Stimulated activated CD8-positive, alpha-beta memory T cell treated with anti-CD3 and anti-CD28 coated beads, Interleukin-4, amount 100 ng/mL, for 4 hours (primary cell): ENCODE measurements at regions not wholly inside any gene's neighbourhood (a gene's known extent, or its start where the extent isn't known, plus 50 kb on each side); places are given as distances from the start of the nearest gene placed in this dataset.

Experiments used
- DNase-seq, 2 donors: peaks; one replicate each; pipeline ENCODE4 v3.0.0-alpha.2; 2020; ENCODE audit warnings: low read depth in 2 of 2, low spot score in 1 of 2

DNA sequence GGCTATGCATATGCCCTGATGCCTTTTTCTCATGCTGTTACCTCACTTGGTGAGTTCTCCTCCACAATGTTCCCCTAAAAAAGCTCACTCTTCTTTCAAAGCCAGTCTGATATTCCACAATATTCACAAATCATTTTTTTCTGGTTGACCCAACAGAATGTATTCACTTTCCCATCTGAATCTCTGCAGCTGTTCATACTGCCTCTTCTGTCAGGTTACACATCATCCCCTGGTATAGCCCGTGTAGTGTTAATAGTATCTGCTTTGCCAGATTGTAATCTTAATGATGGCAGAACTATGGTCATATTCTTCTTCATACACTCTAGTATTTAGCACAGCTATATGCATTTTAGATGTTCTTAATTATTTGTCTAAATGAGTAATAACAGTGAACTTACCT is 544.3 kb downstream of the EFNB2 start:
- no peak for DNase-seq

DNA sequence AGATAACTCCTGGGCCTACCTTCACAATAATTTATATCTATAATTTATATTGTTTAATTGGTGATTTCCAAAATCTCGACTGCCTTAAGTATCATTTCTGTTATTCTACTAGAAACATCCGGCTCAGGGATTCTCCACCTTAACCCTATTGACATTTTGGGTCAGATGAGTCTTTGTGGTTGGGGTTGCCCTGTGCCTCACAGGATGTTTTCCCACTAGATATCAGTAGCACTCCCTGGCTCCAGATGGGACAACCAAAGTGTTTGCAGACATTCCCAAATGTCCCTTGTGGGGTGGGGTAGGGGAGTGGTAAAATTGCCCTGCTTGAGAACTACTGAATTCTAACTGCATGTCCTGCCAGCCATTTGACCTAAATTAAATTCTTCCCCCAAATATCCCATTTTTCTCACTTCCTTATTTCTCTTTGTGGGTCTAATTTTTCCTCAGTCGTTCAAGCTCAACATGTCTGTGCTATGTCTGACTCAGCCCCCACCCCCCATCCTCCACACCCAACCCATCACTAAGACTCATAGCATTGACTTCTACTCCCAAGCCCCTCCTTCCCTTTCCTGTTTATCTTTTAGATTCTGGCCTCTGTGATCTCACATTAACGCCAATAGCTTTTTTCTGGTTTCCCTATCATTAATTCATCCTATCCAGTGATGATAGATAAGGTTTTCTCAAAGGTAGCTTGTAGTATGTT is 545.1 kb downstream of the EFNB2 start:
- DNase-seq: no peak

DNA sequence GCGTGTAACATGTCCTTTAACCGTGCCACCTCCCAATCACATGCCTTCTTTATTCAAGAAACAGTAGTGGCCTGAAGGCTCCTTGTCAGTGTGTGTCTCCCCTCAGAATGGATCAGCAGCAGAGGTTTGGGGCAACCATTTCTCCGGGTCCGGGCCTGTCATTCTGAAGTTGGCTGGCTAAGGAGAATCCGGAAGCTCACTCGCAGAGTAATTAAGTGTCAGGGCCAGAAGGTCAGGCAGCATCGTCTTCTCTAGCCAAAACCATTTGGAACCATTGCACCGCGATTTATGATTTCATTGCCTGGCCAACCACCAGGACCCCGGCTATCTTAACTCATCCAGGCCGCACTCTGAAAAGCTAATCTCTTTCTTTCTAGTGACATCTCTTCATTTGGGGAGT is 550.8 kb downstream of the EFNB2 start:
- no peak for DNase-seq

DNA sequence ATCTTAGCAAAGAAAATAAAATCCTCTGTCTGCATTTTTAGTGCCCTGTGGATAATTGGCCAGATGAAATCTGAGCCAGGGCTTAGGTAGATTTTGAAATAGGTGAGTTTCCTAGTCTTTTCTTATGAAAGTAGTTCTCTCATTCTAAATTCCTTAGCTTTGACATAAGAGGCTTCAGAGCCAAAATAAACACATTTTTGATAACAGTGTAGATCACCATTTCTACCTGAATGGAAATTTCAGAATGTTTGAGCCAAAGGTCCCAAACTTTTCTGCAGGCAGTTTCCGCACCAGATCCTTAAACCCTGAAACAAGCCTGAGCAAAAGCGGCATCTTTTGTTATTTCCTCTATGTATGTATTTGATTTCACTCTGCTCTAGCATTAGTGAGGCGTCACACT is 551.2 kb downstream of the EFNB2 start:
- DNase-seq: no peak

DNA sequence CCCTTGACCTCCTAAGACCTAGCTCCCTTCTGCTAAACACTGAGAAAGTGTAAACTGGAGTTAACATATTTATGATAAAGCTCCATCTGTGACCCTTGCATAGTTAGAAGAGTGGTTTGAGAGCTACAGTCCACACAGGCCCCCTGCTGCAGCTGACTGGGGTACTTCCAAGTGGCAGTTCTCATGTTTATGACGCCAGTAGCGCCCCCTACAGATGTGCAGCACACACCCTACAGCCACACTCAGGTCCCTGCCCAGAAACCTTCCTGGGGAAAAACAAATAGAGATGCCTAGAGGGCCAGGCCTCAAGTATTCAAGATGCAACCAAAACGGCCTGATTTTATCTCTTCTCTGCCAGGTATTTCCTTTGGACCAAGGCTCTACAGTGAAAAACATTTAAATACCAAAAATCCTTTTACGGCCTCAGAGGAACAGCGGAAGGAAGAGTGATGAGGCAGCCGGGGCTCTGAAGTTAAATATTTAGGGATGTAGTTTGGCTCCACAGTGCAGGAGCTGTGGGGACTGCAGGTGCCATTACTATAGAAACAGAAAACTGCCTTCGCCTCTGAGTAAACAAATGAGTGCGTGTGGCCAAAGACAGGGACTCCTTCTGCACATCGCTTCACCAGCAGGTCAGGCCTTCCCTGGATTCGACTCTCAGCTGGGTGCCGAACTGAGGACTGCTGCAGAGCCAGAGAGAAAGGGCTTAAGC is 553.1 kb downstream of the EFNB2 start:
- DNase-seq: no peak

DNA sequence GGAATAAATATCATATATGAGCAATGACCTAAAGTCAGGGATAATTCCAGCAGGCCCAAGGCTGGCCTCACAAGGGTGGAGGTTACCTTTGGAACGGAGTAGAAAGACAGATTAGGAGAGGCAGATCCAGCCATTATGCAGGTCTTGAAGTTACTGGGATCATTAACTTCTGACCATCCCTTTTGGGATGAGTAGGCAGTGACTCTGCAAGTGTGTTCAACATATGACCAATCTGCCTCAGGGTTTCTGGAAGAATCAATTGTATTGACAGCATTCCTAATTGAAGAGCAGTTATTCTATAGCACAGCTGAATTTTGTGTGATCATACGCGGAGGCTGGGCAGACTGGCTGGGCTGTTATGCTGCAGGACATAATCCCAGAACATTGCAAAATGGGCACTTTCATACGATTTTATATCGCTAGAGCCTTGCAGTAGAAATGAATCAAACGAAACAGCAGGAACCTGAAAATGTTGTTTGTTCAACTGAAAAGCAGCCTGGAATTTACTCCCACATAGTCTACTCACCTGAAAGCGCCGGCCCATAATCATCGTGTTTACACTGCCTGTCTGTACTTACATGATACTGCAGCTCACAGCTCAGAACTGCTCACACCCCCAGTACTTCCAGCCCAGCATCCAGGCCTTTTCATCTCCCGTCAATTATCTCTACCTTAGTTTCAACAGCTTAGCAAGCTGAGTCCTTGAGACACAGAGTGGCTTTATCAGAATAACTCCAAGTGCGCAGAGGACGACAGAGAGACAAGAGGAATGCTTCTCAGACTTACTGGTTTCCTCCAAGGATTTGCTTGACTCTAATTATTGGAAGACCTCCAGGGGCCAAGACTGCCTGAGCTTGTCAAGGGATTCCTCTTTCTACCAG is 556.1 kb downstream of the EFNB2 start:
- no peak for DNase-seq

DNA sequence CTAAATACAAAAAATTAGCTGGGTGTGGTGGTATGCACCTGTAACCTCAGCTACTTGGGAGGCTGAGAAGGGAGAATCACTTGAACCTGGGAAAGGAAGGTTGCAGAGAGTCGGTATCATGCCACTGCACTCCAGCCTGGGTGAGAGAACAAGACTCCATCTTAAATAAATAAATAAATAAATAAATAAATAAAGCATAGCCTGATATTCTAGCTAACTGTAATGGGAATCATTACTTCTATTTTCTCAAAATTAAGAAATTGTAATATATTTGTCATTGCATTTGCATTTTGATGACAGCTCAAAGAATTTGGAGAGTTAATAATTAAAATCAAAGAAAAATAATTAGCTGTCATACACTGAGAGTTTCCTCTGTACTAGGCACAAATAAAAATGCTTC is 561.1 kb downstream of the EFNB2 start:
- DNase-seq: no peak

DNA sequence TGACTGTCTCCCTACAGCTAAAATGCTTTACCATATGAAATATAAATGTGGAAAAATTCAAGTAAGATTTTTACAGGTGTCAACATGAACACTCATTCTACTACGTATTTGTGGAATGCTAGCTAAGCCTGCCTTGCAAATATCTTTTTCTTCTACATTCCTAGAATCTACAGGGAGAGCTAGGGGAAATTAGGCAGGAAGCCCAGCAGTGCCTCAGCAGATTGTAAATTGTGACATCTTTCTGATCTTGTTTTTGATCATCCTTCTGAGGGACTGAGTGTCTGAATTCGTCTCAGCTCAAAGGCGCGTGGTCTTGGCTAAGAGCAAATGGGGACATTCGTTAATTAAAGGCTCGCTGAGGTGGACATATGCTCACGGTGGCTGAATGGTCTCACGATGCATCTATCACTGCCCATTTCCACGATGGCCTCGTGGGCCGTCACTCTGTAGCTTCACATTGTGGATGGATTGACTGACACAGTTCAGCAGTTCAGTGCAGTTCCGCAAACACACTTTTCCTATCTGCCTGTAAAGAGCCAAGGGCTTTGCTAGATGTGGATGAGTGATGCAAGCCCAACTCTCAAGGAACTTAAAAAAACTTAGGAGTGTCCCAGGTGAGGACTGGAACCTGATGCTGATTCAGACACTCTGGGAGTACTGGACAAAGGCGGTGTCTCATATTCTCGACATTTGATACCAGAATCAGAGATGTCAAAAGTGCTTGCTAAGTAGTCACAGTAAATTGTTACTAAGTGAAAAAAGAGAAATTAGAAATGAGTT is 562.5 kb downstream of the EFNB2 start:
- no peak for DNase-seq

DNA sequence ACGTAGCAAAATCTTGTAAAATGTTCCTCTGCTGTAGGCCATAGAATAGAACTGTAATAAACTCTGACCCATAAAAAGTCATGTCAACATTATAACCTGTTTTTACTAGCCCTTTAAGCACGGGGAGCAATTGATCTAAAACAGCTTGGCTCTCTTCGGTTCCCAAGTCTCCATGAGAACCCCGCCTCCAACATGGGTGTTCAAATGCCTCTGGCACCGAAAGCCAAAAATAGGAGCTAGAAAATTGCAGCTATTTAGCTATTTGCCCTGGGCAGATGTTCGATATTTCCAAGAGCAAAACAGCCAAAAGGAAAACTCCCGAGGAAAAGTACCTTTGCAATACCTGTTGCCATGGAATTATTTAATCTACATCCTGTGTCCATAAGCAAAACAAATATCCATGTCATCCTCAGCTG is 563.1 kb downstream of the EFNB2 start:
- no peak for DNase-seq

DNA sequence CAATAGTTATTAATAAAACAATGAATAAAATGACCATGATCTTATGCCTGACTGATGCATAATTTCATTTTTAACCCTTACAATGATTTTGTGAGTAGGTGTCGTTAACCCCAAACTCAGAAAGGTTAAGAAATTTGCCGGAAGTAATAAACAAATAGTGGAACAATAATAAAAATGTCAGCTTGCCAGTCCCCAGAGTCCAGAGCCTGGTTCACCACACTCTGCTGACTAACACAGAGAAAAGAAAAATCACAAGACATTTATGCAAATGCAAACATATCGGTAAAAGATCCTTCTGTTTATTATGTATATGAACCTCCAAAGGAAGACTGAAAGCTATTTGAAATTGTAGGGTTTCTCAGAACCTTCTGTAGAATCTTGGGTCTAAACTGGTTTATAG is 563.7 kb downstream of the EFNB2 start:
- no peak for DNase-seq

DNA sequence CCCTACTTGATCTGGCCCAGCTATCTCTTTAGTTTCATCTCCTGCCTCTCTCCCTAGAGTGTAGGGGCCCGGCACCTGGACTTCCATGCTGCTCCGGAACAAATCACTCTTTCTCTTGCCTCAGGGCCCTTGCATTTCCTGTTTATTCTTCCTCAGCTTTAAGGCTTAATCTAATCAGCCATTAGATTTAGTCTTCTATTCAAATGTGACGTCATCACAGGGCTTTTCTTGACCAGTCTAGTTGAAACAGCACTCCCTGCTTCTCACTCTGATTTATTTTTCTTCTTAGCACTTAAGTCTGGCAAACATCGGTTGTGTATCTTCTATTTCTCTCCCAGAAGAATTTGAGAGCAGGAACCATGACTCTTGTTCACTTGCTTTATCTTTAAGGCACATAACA is 564.1 kb downstream of the EFNB2 start:
- no peak for DNase-seq

DNA sequence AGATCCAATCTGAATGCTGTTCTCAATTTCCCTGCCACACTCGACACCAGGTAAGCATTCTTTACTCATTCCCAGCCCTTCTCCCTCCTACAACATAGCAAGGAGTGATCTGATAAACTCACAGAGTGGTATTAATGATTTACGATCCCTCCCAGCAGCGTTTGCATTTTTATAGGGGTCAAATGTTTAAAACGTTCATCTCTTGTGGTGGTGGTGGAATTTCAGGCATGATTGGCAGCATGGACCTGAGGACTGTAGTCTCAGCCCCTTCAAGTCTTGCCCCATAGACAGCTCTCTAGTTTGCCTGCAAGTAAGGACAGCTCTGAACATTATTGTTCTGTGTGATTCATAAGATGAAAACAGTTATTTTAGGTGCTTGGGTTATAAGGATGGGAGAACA is 565.7 kb downstream of the EFNB2 start:
- DNase-seq: no peak

DNA sequence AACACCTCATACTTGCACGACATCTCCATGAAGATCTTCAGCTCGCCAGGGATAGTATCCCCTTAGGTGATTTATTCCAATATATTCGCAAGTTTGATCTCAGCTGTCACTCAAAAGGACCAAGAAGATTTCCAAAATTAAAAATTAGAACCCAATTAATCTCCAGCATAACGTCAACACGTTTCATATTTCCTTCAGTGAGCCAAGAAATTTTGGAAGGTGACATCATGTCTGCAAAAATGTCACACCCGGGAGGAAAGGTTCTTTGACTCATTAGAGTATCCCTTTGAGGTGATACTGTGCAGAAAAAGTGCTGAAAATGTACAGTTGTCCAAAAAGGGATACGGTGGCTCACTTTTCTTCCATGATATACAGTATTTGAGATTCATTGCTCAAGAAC is 569.6 kb downstream of the EFNB2 start:
- DNase-seq: no peak

DNA sequence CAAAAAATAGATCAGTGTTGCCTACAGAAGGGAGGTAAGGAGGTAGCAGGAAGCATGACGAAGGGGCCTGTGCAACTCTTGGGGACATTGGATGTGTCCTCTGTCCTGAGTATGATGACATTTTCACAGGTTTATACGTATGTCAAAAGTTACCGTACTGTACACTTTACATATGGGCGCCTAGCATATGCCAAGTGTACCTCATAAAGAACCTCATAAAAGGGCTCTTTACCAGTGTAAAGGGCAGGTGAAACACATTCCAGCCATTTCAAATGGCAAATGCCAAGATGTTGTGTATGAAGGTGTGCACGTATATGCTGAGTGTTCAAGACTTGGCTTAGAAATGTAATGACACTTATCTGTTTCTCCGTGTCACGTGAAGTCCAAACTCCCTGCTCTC is 573.4 kb downstream of the EFNB2 start:
- no peak for DNase-seq

DNA sequence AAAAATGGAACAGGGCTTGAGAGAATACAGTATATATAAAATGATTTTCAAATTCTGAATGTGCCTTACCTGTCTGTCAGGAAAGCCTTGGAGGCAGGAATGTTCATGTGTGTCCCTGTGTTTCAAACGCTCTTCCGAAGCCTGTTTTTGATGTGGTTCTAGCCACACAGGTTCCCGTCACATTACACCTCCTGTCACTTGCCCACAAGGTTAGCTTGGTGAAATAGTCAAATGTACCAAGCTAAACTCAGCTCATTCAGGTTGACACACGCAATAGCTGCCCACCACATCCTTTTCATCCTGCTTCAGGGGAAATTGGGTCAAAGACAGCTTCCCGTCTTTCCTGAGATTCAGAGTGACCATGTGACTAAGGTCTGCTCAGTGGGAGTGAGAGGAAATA is 574.0 kb downstream of the EFNB2 start:
- DNase-seq: no peak

DNA sequence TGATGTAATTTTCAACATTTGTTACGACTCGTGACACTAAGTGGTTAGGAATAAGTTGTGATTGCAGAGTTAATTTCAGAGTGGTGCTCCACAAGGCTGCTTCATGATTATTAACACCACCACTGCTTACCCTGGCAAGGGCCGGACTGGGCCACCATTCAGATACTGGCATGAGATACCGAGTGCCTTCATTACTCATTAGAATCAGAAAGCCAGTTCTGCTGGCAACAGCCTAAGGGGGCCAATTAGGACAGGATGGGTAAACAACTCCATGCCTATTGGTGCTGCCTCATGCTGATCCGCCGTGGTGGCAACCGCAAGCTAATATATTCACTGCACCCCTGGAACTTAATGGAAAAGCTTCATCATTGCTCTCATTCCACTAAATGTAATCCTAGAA is 575.1 kb downstream of the EFNB2 start:
- DNase-seq: no peak

DNA sequence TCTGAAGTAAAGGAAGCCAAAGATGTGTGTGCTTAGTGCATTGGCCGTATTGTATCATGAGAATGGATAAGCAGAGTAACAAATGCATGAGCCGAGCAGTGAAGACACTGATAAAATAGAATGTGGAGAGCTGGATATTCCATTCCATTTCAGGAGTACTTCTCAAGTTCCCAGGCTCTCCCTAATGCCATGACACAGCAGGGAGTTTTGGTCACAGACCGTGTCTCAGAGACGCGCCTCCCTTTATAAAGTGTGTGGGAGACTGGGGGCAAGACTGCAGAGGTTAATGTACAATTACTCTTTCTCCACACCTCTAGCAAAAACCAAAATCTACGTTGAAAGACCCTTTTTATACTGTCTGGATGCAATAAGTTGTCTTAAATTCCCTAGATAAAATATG is 575.6 kb downstream of the EFNB2 start:
- no peak for DNase-seq

DNA sequence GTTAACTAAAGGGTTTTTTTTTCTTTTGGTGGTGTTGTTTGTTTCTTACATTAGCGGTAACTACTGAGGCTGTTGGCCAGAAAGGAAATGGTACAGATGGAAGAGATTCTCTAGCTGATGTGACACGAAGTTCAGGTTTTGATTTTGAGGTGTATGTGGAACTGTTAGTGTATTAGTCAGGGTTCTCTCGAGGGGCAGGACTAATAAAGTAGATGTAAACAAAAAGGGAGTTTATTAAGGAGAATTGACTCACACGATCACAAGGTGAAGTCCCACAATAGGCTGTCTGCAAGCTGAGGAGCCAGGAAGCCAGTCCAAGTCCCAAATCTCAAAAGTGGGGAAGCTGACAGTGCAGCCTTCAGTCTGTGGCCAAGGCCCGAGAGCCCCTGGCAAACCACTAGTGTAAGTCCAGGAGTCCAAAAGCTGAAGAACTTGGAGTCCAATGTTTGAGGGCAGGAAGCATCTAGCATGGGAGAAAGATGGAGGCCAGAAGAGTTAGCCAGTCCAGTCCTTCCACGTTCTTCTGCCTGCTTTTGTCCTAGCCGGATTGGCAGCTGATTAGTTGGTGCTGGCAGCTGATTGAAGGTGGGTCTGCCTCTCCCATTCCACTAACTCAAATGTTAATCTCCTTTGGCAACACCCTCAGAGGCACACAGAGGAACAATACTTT is 577.6 kb downstream of the EFNB2 start:
- no peak for DNase-seq

DNA sequence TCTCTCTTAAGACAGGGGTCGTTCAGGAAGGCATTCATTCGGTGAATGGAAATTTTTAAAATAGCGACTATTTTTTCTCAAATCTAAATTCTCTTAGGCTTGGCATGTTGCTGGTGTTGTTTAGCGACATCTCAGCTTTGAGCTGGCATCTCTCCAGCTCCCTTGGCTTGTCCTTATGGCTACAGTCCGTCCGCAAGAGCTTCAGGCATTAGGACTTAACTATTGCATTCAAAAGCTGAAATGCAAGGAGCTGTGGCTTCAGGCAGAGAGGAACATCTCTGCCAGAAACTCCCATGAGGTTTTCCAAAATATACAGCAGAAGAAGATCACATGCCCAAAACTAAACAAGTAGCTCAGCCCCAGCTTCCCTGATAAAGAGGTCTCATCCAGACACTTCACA is 578.5 kb downstream of the EFNB2 start:
- DNase-seq: no peak

DNA sequence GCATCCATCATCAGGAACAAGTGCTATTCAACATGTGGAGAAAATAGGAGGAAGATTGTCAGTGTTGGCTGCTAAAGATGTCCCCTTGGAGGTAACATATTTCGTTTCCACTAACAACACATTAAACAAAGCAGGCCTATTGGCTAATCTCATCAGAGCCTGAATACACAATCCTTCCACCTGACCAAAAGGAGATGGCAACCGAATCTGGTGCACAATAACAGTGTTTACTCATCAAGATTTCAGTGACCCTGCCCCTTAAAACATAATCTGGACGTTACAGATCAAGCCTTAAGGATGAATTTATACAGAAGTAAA is 582.5 kb downstream of the EFNB2 start:
- no peak for DNase-seq
